ENCODE measurements at regions not wholly inside any gene's neighbourhood (a gene's known extent, or its start where the extent isn't known, plus 50 kb on each side); places are given as distances from the start of the nearest gene placed in this dataset.

GRCh38 chr9:81097131-81097847, 592.1 kb downstream of the TLE1 start:
- H3K4me3 ChIP-seq (ENCODE audit: low read length), result no peak overlapping the region
- no peak for TF ChIP-seq ZNF274 (IDR thresholded peaks at IDR 0.05; ENCODE audit: low read depth, low read length)

DNA sequence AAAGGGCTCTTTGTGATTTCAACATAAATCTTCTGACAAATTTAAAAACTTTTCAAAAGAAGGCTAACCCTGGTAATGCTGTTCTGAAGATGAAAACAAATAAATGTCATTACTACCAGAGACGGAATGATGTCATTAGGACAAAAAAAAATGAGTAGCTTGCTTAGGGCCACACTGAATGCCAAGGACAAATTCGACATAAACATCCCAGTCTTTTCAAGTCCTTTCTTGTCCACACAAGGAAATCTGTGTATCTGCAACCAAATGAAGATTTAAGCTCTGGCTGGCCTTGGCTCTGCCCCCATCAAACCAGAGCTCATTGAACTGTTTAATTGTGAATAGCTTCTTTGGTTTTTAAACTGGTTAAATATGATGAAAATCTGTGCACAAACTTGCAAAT, 592.7 kb downstream of the TLE1 start:
- no peak overlapping the region for H3K4me3 ChIP-seq (ENCODE audit: low read length)
- no peak for TF ChIP-seq ZNF274 (IDR thresholded peaks at IDR 0.05; ENCODE audit: low read depth, low read length)

DNA sequence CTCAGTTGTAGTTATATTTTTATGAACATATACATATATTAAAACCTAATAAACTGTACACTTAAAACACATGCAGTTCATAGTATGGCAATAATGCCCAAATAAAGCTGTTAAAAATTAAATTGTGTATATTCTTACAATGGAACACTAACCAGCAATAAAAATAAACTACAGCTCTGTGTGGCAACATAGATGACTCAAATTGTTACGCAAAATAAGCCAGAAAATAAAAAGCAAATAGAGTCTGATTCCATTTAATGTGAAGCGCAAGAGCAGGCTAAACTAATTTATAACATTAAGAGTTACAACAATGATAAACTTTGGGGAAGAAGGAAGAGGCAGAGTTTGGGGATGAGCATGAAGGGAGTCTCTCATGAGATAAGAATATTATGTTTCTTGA, 597.3 kb downstream of the TLE1 start:
- TF ChIP-seq ZNF274 (IDR thresholded peaks at IDR 0.05; ENCODE audit: low read depth, low read length), result no peak
- H3K4me3 ChIP-seq (ENCODE audit: low read length), result no peak overlapping the region

- H3K4me3 ChIP-seq (ENCODE audit: low read length), result no peak overlapping the region
- TF ChIP-seq ZNF274 (IDR thresholded peaks at IDR 0.05; ENCODE audit: low read depth, low read length), result no peak
Observed at GRCh38 chr9:81088341-81088740, 601.0 kb downstream of the TLE1 start.

- no peak overlapping the region for H3K4me3 ChIP-seq (ENCODE audit: low read length)
- no peak for TF ChIP-seq ZNF274 (IDR thresholded peaks at IDR 0.05; ENCODE audit: low read depth, low read length)
Observed at GRCh38 chr9:81086416-81086815, 602.9 kb downstream of the TLE1 start.

DNA sequence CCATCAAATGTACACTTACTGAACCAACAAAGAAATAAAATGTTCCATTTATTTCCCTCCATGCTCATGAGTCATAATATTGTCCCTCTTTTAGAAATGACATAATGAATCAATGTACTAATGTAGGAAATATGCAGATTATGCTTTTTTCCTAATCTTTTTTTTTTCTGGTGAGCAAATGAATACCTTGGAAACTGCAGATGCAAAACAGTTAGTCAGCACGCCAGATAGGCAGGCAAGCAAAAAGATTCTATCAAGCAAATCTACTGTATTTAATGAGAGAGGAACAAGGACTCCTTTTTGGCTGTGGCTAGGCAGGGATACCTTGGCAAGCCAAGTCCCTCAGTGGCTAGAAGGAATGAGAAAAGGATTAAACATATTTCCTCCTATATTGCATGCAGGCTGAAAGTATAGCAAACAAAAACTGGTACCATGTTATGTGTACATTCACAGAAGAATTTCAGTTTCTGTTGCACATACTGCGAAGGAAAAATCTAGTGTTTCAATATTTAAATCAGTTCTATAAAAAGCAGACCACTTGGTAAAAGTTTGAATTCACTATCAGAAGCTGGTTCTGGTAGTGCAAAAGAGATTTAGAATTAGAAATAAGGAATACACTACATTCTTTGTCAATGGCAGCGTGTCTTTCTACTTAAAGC, 605.4 kb downstream of the TLE1 start:
- no peak overlapping the region for H3K4me3 ChIP-seq (ENCODE audit: low read length)
- TF ChIP-seq ZNF274 (IDR thresholded peaks at IDR 0.05; ENCODE audit: low read depth, low read length), result no peak

DNA sequence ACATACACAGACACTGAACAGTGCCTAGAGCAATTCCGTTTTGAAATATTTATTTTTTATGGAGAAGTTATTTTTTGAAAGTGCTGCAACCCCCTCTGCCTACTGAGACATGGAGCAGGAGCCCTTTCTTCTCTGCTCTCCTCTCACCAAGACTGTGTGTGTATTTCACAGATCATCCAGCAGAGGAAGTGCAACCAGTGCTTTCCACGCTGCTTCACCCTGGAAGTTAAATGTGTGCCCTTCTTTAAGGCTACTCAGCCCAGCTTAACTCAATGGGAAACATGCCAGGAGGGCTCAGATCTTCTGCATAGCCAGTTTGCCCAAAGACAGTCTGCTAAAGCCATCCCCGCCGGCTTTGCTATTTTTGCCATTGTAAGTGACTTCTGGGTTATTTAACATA, 606.3 kb downstream of the TLE1 start:
- no peak overlapping the region for H3K4me3 ChIP-seq (ENCODE audit: low read length)
- TF ChIP-seq ZNF274 (IDR thresholded peaks at IDR 0.05; ENCODE audit: low read depth, low read length), result no peak

DNA sequence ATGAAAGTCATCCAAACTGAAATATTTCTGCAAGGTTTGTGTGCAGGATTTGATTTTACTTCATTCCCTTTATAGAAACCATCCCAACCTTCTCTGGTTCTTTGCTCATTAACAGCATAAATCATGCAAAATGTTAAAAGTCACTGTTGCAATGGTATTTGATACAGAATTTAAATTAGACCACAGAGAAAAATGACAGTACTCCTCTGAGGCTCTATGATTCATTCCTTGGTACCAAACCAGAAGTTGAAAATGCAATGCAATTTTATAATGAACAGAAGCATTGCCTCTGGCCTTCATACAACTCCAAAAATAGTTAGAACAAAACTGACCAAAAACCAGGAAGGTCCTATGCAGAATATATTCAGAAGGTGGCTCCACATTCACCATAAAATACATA, 607.1 kb downstream of the TLE1 start:
- no peak for TF ChIP-seq ZNF274 (IDR thresholded peaks at IDR 0.05; ENCODE audit: low read depth, low read length)
- H3K4me3 ChIP-seq (ENCODE audit: low read length), result no peak overlapping the region

DNA sequence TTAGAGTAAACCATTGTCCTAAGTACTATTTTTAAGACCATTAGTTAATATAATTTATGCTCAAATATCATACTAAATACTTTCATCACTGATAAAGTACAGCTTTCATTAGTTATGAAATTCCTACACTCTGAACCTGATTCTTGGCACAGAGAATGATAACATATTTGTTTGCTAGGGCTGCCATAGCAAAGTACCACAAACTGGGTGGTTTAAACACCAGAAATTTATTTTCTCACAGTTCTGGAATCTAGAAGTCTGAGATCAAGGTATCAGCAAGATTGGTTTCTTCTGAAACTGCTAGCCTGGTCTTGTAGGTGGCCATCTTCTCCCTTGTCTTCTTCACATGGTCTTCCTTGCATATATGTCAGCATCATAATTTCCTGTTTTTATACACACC, 608.4 kb downstream of the TLE1 start:
- TF ChIP-seq ZNF274 (IDR thresholded peaks at IDR 0.05; ENCODE audit: low read depth, low read length), result no peak
- H3K4me3 ChIP-seq (ENCODE audit: low read length), result no peak overlapping the region

GRCh38 chr9:81080185-81080584, 609.2 kb downstream of the TLE1 start:
- no peak overlapping the region for H3K4me3 ChIP-seq (ENCODE audit: low read length)
- TF ChIP-seq ZNF274 (IDR thresholded peaks at IDR 0.05; ENCODE audit: low read depth, low read length), result no peak

GRCh38 chr9:81079055-81079454, 610.3 kb downstream of the TLE1 start:
- no peak overlapping the region for H3K4me3 ChIP-seq (ENCODE audit: low read length)
- no peak for TF ChIP-seq ZNF274 (IDR thresholded peaks at IDR 0.05; ENCODE audit: low read depth, low read length)

- H3K4me3 ChIP-seq (ENCODE audit: low read length), result no peak overlapping the region
- no peak for TF ChIP-seq ZNF274 (IDR thresholded peaks at IDR 0.05; ENCODE audit: low read depth, low read length)
Observed at GRCh38 chr9:81078555-81078954, 610.8 kb downstream of the TLE1 start.

GRCh38 chr9:81077572-81077971, 611.8 kb downstream of the TLE1 start:
- no peak overlapping the region for H3K4me3 ChIP-seq (ENCODE audit: low read length)
- TF ChIP-seq ZNF274 (IDR thresholded peaks at IDR 0.05; ENCODE audit: low read depth, low read length), result no peak

GRCh38 chr9:81076131-81076530, 613.2 kb downstream of the TLE1 start:
- TF ChIP-seq ZNF274 (IDR thresholded peaks at IDR 0.05; ENCODE audit: low read depth, low read length), result no peak
- H3K4me3 ChIP-seq (ENCODE audit: low read length), result no peak overlapping the region

- TF ChIP-seq ZNF274 (IDR thresholded peaks at IDR 0.05; ENCODE audit: low read depth, low read length), result no peak
- H3K4me3 ChIP-seq (ENCODE audit: low read length), result no peak overlapping the region
Observed at GRCh38 chr9:81074221-81074620, 615.1 kb downstream of the TLE1 start.

DNA sequence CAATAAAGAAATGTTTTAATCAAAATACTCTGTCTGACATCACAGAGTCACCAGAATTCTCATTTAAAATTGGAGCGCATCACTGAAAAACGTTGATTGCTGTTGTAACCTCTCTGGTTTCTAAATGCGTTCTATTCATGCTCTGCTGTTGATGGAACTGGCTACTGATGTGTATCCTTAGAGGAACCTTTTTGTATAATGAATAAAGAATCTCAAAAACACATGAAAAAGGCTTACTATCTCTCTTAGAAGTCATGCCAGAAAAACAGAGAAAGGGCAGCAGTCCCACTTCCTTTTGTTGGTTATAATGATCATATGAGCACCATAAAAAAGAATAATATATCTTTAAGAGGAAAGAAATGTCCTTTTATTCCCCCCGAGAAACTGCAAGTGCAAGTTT, 615.5 kb downstream of the TLE1 start:
- H3K4me3 ChIP-seq (ENCODE audit: low read length), result no peak overlapping the region
- TF ChIP-seq ZNF274 (IDR thresholded peaks at IDR 0.05; ENCODE audit: low read depth, low read length), result no peak

All from GM08714 (cell line).